Stimulated activated CD8-positive, alpha-beta memory T cell treated with anti-CD3 and anti-CD28 coated beads, Interleukin-2, amount 100 ng/mL, for 48 hours (primary cell): ENCODE measurements at regions not wholly inside any gene's neighbourhood (a gene's known extent, or its start where the extent isn't known, plus 50 kb on each side); places are given as distances from the start of the nearest gene placed in this dataset.

Experiments
- DNase-seq, 2 donors: peaks; one replicate each; pipeline ENCODE4 v3.0.0-alpha.2; 2020; ENCODE audit warnings: low read depth in 2 of 2

DNA sequence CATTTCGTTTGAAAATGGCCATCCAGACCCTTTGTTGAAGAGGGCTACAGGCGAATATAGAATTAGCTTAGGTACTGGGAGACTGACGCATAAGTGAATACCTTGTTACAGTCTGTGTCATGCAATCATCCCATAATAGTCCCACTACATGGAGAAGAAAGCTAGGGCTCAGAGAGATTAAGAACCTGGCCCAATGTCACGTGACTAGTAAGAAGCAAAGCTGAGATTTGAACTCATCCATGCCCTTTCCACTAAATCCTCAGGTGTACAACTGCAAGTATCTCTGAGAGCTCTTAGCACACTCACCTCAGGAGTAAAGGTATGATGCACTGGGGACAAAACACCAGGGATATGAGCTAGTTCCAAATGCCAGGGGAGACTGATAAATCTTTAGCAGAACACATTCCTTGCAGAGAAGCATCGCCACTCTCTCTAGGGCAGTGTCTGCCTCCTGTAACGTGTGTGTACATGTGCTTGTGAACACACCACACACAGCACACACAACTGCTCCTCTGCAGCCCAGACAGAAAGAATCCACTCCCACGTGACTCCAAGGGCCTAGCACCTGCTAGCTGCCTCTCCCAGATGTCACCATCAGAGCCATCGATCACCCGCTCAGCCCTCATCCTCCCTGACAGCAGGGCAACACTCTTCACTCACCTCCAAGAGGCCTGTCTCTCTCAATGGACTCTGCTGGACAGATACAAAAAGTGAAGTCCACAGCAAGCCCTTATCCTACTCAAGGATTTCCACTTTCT lies 402.8 kb downstream of the NXPE2 start:
- no peak for DNase-seq

DNA sequence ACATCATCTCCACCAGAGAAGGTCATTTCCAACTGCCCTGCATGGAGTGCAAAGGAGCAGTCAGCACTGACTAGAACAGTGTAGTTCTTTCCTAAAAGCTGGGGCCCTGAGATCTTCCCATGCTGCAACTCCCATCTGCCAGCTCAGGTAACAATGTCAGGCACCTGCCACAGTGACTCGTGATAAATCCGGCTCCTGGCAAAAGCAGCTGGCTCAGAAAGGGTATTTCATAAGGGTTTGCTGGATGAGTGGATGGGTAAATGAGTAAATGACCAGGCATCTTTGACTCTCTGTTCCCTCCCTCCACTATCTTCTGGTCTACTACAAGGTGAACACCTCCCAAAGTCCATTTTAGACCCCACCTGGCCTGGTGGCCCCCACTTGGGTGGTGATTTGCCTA lies 403.6 kb downstream of the NXPE2 start:
- DNase-seq: no peak

DNA sequence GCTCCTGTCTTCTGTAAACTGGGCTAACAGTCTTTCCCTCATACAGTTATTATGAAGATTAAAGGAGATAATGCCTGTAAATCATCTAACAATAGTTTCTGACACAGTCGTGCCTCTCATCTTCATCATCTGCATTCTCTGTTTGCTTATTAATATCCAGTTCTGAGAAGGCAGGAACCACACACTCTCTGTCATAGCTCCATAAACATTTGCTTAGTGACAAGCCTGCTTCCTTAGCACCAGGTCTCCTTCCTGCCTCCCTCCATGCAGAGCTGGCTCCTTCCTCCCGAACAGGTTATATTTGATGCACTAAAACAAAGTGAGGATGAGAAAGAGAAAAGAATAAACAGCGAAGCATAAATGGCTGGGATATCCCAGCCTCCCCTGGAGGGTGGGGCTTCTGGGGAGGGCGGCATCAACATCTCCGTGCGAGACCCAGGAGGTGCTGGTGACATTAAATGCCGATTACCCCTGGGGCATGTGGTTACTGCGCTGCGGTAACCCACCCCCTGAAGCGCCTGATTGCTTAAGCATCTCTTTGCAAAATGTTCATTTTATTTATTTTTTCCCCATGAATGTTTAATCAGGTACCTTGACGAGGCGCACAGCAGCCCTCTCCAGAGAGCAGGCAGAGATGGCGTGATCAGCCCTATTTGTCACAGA lies 404.9 kb downstream of the NXPE2 start:
- DNase-seq: no peak

DNA sequence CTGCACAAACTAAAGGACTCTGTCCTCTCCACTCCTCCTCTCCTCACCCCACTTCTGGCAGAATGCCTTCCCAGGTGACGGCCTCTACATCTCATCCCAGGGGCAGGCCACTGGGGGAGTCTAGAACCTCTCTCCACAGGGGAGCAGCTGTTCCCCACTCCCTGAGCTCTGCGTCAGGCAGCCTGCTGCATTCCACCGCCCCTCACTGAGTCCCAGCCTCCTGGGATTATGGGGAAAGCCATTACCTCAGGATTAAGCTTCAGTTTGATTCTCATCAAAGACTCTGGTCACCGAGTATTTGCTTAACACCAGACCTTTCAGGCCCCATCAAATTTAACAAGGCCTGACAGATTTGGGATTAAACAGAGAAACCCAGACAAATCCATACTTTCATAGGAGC lies 405.9 kb downstream of the NXPE2 start:
- DNase-seq: no peak

DNA sequence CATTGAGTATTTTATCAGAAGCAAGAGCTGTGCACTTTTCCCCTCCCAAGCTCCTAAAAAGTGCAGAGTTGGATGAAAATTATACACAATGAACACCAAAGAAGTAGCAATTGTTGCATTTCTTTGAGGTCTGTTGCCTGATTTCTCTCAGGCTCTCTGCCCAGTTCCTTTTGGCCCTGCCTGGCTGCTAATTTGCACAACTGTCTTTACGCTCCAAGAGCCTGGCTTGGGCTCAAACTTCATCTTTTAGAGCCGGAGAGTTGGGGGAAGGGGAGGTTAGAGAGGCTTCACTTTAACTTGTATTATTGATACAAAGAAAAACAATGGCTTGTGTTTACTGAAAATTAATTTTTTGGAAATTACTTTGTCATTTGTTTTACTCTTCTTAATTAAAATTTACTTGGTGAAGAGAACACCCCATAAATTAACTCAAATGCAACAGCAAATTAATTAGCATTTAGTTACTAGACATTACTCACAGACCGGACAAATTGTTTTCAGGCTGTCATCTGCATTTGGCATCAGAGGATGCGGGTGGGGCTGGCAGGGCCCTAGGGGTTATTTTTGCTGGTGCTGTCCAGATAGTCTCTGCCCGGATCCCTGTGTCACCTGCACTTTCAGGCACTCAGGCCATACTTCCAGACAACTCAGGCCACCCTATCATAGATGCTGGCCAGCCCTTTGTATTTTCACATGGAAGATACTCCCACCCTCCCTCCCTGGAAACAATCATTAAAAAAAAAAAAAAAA lies 407.3 kb downstream of the NXPE2 start:
- DNase-seq: no peak

DNA sequence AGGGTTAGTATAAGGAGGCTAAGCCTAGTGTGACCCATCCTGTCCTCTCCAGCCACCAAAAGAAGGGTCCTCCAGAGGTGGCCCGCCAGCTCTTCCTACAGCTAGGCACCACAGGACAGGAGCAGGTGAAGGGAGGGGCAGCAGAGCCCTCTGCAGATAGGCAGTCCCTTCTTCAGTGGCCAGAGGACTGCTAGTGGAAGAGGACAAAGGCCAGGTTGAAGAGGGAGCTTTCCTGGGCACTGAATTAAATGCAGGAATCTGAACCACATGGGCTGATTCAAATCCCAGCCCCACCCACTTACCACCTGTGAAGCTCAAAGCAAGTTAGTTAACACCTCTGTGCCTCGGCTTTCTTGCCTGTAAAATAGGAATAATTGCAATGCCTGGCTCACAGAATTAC lies 409.5 kb downstream of the NXPE2 start:
- DNase-seq: no peak

DNA sequence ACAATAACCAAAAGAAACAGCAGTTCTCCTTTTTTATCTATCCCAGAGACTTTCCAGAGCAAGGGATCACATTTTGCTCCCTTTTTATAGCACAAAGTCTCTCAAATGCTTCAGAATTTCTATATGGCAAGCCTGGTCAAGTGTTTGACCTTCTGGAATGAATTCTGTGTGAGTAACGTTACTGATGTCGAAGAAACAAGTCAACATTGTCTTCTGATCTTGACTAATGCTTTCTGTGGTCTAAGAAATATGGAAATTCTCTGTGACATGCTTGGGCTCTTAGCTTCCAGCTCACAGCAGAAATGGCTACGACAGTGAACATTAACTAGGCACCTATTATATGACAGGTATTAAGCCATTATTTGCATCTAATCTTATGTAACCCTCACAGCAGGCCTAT lies 411.7 kb downstream of the CADM1 start:
- DNase-seq: no peak

DNA sequence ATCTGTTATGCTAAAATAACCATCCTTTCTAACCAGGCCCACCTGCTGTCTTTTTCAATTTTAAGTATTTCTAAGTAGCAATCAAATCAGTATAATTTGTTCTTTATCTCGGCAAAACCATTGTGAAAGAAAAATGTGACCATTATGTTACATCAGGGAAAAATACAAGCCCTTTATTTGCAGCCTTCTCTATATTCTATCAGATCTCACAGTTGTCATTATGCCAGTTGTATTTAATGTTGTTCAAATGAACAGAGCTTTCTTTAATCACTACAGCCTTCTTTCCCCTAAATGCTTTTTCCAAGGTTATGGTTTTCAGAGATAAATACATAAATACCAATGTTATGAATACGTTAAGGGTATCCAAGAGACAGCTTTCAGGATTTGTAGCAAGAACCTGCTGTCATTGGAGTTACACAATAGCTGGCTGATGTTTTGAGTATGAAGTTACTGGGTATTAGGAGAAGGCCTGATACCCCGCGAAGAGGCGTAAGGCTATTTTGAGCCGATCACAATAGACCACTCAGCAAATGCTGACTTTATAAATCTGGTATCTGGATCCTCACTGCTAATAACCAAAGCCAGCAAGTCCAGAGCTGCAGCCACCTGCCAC lies 406.3 kb downstream of the CADM1 start:
- DNase-seq: no peak

DNA sequence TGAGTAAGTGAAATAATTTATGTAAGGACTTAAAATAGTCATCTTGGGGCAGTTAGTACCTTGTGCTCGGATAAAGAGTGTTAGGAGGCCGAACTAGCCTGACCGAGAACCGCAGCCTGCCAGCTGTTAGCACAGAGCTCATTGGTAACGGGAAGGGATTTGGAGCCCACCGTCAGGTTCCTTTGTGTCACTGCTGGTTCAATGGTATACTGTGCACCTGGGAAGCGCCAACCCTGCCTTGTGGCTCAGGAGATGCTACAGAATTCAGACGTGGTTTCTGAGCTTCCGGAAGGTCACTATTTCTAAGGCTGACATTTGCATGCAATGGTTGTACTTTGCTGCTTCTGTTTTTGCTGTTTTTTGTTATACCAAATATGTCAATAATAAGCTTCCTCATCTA lies 403.5 kb downstream of the CADM1 start:
- DNase-seq: no peak

DNA sequence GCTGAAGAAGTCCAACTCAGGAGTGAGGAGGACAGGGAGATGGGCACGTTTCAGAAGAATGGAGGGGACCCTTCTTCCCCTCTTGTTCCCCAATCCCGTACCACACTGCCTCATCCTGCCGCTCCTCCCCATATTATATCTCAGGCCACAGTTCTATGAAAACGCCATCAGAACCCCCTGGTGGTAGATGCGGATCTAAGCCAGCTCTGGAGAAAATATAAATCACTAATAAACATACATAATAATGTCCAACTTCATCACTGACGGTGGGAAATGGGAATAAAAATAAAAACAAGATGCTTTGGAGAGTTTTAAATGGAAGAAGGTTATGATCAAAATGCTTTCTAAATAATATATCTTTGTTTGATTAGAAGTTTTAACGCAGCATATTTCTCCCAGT lies 400.3 kb downstream of the CADM1 start:
- DNase-seq: no peak

DNA sequence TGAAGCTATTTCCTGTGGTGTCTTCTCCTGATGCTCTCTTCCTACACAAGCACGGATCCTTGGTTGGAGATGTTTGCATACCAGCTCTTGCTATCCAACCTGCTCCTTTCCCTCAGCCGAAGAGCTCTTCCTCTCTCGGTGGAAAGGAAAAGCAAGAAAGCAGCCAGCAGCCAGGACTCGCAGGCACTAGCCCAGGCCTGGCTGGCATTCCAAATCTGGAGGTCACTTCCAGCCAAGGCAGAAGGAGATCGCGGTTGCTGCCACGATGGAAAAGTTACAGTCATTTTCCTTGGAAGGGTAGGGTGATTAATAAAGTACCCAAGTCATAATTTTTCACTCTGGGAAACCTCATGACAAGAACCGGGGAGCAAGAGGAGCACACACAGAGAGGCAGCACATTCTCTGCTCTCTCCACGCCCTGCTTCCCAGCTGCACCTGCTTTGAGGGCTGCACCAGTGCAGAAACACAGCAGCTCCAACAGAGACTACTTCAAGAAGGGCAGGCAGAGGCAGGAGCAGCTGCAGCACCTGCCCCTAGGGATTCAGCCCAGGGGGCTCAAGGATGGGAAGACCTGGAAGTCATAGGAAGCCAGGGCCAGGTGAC lies 399.3 kb downstream of the CADM1 start:
- no peak for DNase-seq

DNA sequence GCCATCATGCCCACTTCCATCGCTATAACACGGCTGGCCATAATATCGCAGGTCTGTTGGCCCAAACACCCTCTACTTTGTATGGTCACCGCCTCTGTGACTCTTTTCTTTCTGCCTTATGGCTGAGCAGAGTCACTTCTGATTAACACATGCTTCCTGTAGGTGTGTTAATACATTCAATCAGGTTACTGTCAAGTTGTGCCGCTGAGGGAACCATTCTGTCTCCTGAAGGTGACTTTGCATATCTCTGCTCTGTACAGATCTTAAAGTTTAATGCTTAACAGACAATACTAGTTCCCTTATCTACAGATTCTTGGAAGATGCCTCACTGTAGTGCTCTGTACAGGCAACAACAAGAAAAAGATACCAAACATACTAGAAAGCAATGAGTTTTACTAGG lies 393.1 kb downstream of the CADM1 start:
- DNase-seq: no peak

DNA sequence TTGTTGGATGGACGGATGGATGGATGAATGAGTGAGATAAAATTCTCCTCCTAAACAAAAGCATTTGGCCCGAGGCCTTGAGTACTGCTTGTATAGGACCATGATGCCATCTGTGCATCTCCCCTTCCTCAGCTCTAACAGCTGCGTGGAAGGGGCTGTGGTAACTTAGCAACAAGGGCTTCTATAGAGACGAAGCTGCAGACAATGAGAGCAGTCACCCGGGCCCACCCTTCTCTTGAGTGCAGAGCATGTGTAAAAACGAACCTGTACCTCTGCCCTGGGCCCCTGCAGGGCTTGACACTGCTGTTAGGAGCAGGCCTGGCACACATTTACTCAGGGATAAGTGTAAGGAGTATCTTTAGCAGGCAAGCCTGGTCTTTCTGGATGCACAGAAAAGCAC lies 391.5 kb downstream of the CADM1 start:
- DNase-seq: no peak

DNA sequence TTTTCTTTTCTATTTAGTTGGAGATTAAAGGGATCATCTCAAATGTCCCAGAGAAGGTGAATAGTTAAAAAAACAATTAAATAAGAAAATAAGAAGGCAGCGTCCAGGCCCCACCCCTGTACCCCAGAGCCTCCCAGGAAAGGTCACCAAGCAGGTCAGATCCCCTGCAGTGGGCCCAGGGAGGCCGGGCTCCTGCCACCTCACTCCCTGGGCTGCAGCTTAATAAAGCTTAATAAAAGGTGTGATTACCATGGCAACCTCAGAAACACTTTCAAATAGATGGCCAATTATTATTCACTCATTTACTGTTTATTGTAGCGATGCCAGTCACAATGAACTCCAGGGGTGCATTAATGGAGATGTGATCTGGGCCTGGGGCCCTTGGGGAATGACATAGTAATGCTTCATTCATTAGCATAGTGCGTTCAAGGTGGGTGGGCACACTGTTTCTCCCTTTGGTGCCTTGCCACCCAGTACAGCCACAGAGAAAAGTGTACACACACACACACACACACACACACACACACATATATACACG lies 386.2 kb downstream of the CADM1 start:
- no peak for DNase-seq

DNA sequence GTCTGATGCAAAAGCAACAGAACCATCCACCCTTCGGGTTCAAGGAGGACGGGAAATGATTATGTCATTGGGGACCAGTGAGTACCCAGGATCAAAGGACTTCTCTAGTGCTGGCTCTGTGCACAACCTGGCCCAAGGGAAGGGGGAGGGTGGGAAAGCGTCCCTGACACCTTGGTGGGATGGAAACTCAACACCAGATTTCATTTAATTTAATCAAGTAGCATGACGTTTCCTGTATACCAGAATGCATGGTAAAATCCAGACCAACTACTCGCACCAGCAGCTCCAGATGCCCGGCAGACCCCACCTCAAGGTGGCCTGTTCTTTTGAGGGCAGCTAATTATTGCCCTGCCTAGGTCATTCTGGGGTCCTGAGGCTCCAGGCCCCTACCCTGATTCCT lies 385.1 kb downstream of the CADM1 start:
- DNase-seq: no peak
